Panc1 (cell line): ENCODE measurements at regions not wholly inside any gene's neighbourhood (a gene's known extent, or its start where the extent isn't known, plus 50 kb on each side); places are given as distances from the start of the nearest gene placed in this dataset.

Experiments
- ATAC-seq: fragments of 200-7000 bp; cut with Tn5 transposase; 2 replicates; pipeline ENCODE4 v1.9.1; 2020; ENCODE audit warnings: mild to moderate bottlenecking, moderate library complexity
- BruUV-seq: library from RNA; stranded (reverse); fragments of 400-500 nt; replicated peaks from 2 replicates; lab custom pipeline; 2021; lab: Mats Ljungman, UMichigan
- CTCF ChIA-PET: fragments of 300-600 bp; sonication (Branson Sonifier 250); formaldehyde crosslinking; loops from one replicate; lab custom pipeline; 2022; ENCODE audit warnings: antibody characterized with exemption; lab: Charles Lee
- POLR2A ChIA-PET: fragments of 300-600 bp; sonication (Branson Sonifier 250); formaldehyde crosslinking; loops from one replicate; lab custom pipeline; 2022; ENCODE audit warnings: antibody characterized with exemption; lab: Charles Lee
- DNase-seq: peaks from one replicate; pipeline ENCODE4 v3.0.0-alpha.2; 2010; ENCODE audit warnings: low read depth, low spot score
- H3K27ac ChIP-seq: 2 replicates; pipeline ENCODE4 v1.5.1; 2011; ENCODE audit warnings: mild to moderate bottlenecking, low read length, inconsistent platforms
- H3K27me3 ChIP-seq: fragments of 200-500 bp; sonication (Bioruptor generic); 2 replicates; pipeline ENCODE4 v1.6.0; 2014; ENCODE audit warnings: low read length, inconsistent platforms; ENCODE audit not compliant: control insufficient read depth, insufficient read depth
- H3K36me3 ChIP-seq: fragments of 200-500 bp; sonication (Bioruptor generic); 2 replicates; pipeline ENCODE4 v1.5.1; 2014; ENCODE audit warnings: inconsistent platforms, mild to moderate bottlenecking, low read length, moderate library complexity; ENCODE audit not compliant: control insufficient read depth, insufficient read depth
- H3K4me1 ChIP-seq: 2 replicates; pipeline ENCODE4 v1.5.1; 2011; ENCODE audit warnings: inconsistent platforms, mild to moderate bottlenecking, low read length, moderate library complexity; ENCODE audit not compliant: control insufficient read depth, insufficient read depth
- H3K4me3 ChIP-seq, 2 experiments: 2 replicates each; pipeline ENCODE4 v1.5.1; 2011 to 2012; ENCODE audit warnings: low read depth in 2 of 2, low read length in 2 of 2, mild to moderate bottlenecking in 2 of 2, inconsistent platforms in 1 of 2, moderate library complexity in 1 of 2
- H3K9me3 ChIP-seq: fragments of 200-500 bp; sonication (Bioruptor generic); 2 replicates; pipeline ENCODE4 v1.5.1; 2014; ENCODE audit warnings: low read depth, mild to moderate bottlenecking, inconsistent platforms, low read length, moderate library complexity; ENCODE audit not compliant: control insufficient read depth, insufficient read depth
- CTCF ChIP-seq: fragments of 450-650 bp; IDR thresholded peaks from 2 replicates; pipeline ENCODE4 v1.5.1; 2017; ENCODE audit warnings: mild to moderate bottlenecking
- POLR2AphosphoS5 ChIP-seq: IDR thresholded peaks from 2 replicates; pipeline ENCODE4 v1.6.1; 2012; ENCODE audit warnings: mild to moderate bottlenecking, low read depth, low read length, moderate library complexity
- REST ChIP-seq, 2 experiments: IDR thresholded peaks; 2 replicates each; pipeline ENCODE4 v1.6.1; 2011 to 2012; ENCODE audit warnings: low read depth in 2 of 2, control low read depth in 1 of 2, low read length in 1 of 2, mild to moderate bottlenecking in 1 of 2, moderate library complexity in 1 of 2; ENCODE audit not compliant: insufficient read depth in 1 of 2
- SIN3A ChIP-seq: IDR thresholded peaks from 2 replicates; pipeline ENCODE4 v1.6.1; 2012; ENCODE audit warnings: low read depth, mild to moderate bottlenecking, low read length, moderate library complexity, borderline replicate concordance; ENCODE audit not compliant: insufficient read depth
- TCF7L2 ChIP-seq: IDR thresholded peaks from 2 replicates; pipeline ENCODE4 v1.6.1; 2011; ENCODE audit warnings: mild to moderate bottlenecking, low read depth, low read length, inconsistent platforms
- in situ Hi-C: cut with HindIII; loops from 2 replicates; pipeline ENCODE4 v1.10.0; 2016; ENCODE audit warnings: low sequenced_read_pairs, low pct_unique_long_range_greater_than_20kb
- intact Hi-C: fragments of 100-400 bp; cut with micrococcal nuclease; formaldehyde crosslinking; loops from one replicate; pipeline ENCODE4 v1.10.0; 2022; ENCODE audit not compliant: unreplicated experiment

- H3K9me3 ChIP-seq: no peaks in the 10 kb centered on the region
- H3K4me3 ChIP-seq: no peak overlapping the region
- POLR2A ChIA-PET: no interaction called here
- no peak for ATAC-seq
- no peaks in the 10 kb centered on the region for H3K4me1 ChIP-seq
- no TSS peak for BruUV-seq
- no peak overlapping the region for H3K27ac ChIP-seq
- 0 out of 2 replicates have a peak, but pooled peaks cover 3% of the 10 kb centered on the region for H3K27me3 ChIP-seq
- TF ChIP-seq REST (IDR thresholded peaks at IDR 0.05; ENCODE audit: insufficient read depth in 1 of 2, low read depth in 2 of 2, low read length in 1 of 2) (no peak), TCF7L2 (no peak), POLR2AphosphoS5 (no peak), SIN3A (no peak), CTCF (no peak)
- no peaks in the 10 kb centered on the region for H3K36me3 ChIP-seq
- CTCF ChIA-PET: interaction anchor here (0.6 kb wide), 1 partner anchor 1349 kb away, joined by 5 read pairs; no protein-coding TSS in a partner anchor
- intact Hi-C loops: no loop called here
- DNase-seq: no peak
- in situ Hi-C loops: no loop called here
Observed at GRCh38 chr16:22632606-22633005, 121.9 kb downstream of the NPIPB5 start.

- Histone ChIP-seq H3K9me3 (no peaks in the 10 kb centered on the region), H3K27me3 (0 out of 2 replicates have a peak, but pooled peaks cover 3% of the 10 kb centered on the region), H3K27ac (no peak overlapping the region), H3K36me3 (no peaks in the 10 kb centered on the region), H3K4me3 (no peak overlapping the region), H3K4me1 (no peaks in the 10 kb centered on the region)
- BruUV-seq: no TSS peak
- ChIA-PET CTCF (no interaction called here), POLR2A (no interaction called here)
- ATAC-seq: no peak
- in situ Hi-C loops (no loop called here), intact Hi-C loops (no loop called here)
- DNase-seq: no peak
- TF ChIP-seq POLR2AphosphoS5 (no peak), TCF7L2 (no peak), CTCF (no peak), SIN3A (no peak)
Observed at GRCh38 chr16:22633280-22633679, 122.6 kb downstream of the NPIPB5 start.
